Esophagus muscularis mucosa (tissue), 3 donors: ENCODE measurements at regions not wholly inside any gene's neighbourhood (a gene's known extent, or its start where the extent isn't known, plus 50 kb on each side); places are given as distances from the start of the nearest gene placed in this dataset.

ENCODE experiments used
- CTCF ChIP-seq, 3 experiments: fragments of 200-600 bp in 2 of 3; fragments of 450-650 bp in 1 of 3; sonication (generic) in 2 of 3; IDR thresholded peaks; one replicate each; pipeline ENCODE4 v1.5.1; 2017 to 2019; ENCODE audit warnings: antibody characterized with exemption in 3 of 3, mild to moderate bottlenecking in 2 of 3, moderate library complexity in 1 of 3
- POLR2A ChIP-seq: fragments of 450-650 bp; IDR thresholded peaks from one replicate; pipeline ENCODE4 v1.6.1; 2017; ENCODE audit warnings: antibody characterized with exemption, moderate library complexity, mild to moderate bottlenecking, low read depth

- TF ChIP-seq POLR2A (no peak), CTCF (IDR thresholded peaks at IDR 0.05) (no peak)
These were observed 247.7 kb downstream of the SOCS6 start for GRCh38 chr18:70536370-70537062.
